B cell (primary cell): ENCODE measurements at regions not wholly inside any gene's neighbourhood (a gene's known extent, or its start where the extent isn't known, plus 50 kb on each side); places are given as distances from the start of the nearest gene placed in this dataset.

ENCODE experiments used
- CTCF ChIP-seq: fragments of 200-600 bp; IDR thresholded peaks from one replicate; pipeline ENCODE4 v1.8.0; 2022; ENCODE audit warnings: antibody characterized with exemption, mild to moderate bottlenecking
- EZH2 ChIP-seq: IDR thresholded peaks from 2 replicates; pipeline ENCODE4 v1.6.1; 2012; ENCODE audit warnings: borderline replicate concordance, low read depth, mild to moderate bottlenecking, moderate library complexity, low read length; ENCODE audit not compliant: insufficient read depth, poor library complexity, severe bottlenecking

- no peak for TF ChIP-seq CTCF
- TF ChIP-seq EZH2, result no peak
Observed at GRCh38 chr13:73535341-73535740, 476.5 kb downstream of the KLF5 start.
